Keratinocyte (primary cell): ENCODE measurements at regions not wholly inside any gene's neighbourhood (a gene's known extent, or its start where the extent isn't known, plus 50 kb on each side); places are given as distances from the start of the nearest gene placed in this dataset.

Experiments
- DNase-seq: peaks from one replicate; pipeline ENCODE4 v3.0.0-alpha.2; 2011; ENCODE audit warnings: low read depth, missing footprints, low spot score
- FAIRE-seq: peaks from 2 replicates; lab custom pipeline; 2011; peaks lifted over from hg19 to GRCh38; lab: Jason Lieb, UNC
- H2AFZ ChIP-seq: 2 replicates; pipeline ENCODE4 v1.6.0; 2012; ENCODE audit warnings: low read length, control low read depth, inconsistent platforms; ENCODE audit not compliant: control insufficient read depth
- H3K27ac ChIP-seq: 2 replicates; pipeline ENCODE4 v1.5.1; 2011; ENCODE audit warnings: low read length; ENCODE audit not compliant: control insufficient read depth, insufficient read depth
- H3K27me3 ChIP-seq: 3 replicates; pipeline ENCODE4 v1.6.0; 2011; ENCODE audit warnings: low read length; ENCODE audit not compliant: control insufficient read depth, insufficient read depth; ENCODE audit errors: extremely low read depth
- H3K36me3 ChIP-seq, 2 experiments: 2 replicates in 1 of 2; 3 replicates in 1 of 2; pipeline ENCODE4 v1.5.1; 2011; ENCODE audit warnings: low read length in 2 of 2, mild to moderate bottlenecking in 1 of 2; ENCODE audit not compliant: control insufficient read depth in 2 of 2, insufficient read depth in 2 of 2; ENCODE audit errors: extremely low read depth in 1 of 2
- H3K4me1 ChIP-seq: 3 replicates; pipeline ENCODE4 v1.5.1; 2011; ENCODE audit warnings: low read length; ENCODE audit not compliant: control insufficient read depth, insufficient read depth; ENCODE audit errors: extremely low read depth
- H3K4me2 ChIP-seq: 3 replicates; pipeline ENCODE4 v1.6.0; 2011; ENCODE audit warnings: low read depth, low read length; ENCODE audit not compliant: control insufficient read depth, insufficient read depth; ENCODE audit errors: extremely low read depth
- H3K4me3 ChIP-seq, 3 experiments: fragments of 200-600 bp in 1 of 3; sonication (generic) in 1 of 3; 2 replicates in 2 of 3; 3 replicates in 1 of 3; pipeline ENCODE4 v1.5.1; 2011 to 2016; ENCODE audit warnings: low read length in 3 of 3, mild to moderate bottlenecking in 3 of 3, control low read depth in 2 of 3, inconsistent platforms in 1 of 3, low read depth in 1 of 3, mixed read lengths in 1 of 3, mixed run types in 1 of 3, moderate library complexity in 1 of 3; ENCODE audit not compliant: control insufficient read depth in 2 of 3, insufficient read depth in 2 of 3; ENCODE audit errors: extremely low read depth in 1 of 3
- H3K79me2 ChIP-seq: 2 replicates; pipeline ENCODE4 v1.6.0; 2012; ENCODE audit warnings: low read length; ENCODE audit not compliant: control insufficient read depth, insufficient read depth
- H3K9ac ChIP-seq: 3 replicates; pipeline ENCODE4 v1.6.0; 2011; ENCODE audit warnings: low read length; ENCODE audit not compliant: control insufficient read depth, insufficient read depth; ENCODE audit errors: extremely low read depth
- H3K9me1 ChIP-seq: 3 replicates; pipeline ENCODE4 v1.6.0; 2011; ENCODE audit warnings: low read length; ENCODE audit not compliant: control insufficient read depth, insufficient read depth; ENCODE audit errors: extremely low read depth
- H3K9me3 ChIP-seq: 2 replicates; pipeline ENCODE4 v1.5.1; 2012; ENCODE audit warnings: low read depth, low read length; ENCODE audit not compliant: control insufficient read depth
- H4K20me1 ChIP-seq: 3 replicates; pipeline ENCODE4 v1.6.0; 2011; ENCODE audit warnings: low read length; ENCODE audit not compliant: control insufficient read depth, insufficient read depth; ENCODE audit errors: extremely low read depth
- EZH2 ChIP-seq: IDR thresholded peaks from one replicate; pipeline ENCODE4 v1.6.1; 2012; ENCODE audit warnings: inconsistent platforms, mild to moderate bottlenecking, low read length, moderate library complexity
- dilution Hi-C: fragments of 300-500 bp; cut with MboI; formaldehyde crosslinking; loops from one replicate; pipeline ENCODE4 v1.7.0; 2020; ENCODE audit warnings: low sequenced_read_pairs; ENCODE audit not compliant: extremely low pct_ligation_motif_present
- TF ChIP-seq, protein P1 (sequence below), 3 experiments: IDR thresholded peaks in 1 of 3; conservative IDR thresholded peaks in 1 of 3; optimal IDR thresholded peaks in 1 of 3; 2 replicates in 2 of 3; 3 replicates in 1 of 3; pipeline versions ENCODE3 to v1.5.1; 2011; ENCODE audit warnings: low read length in 3 of 3, mild to moderate bottlenecking in 3 of 3, moderate library complexity in 2 of 3, control low read depth in 1 of 3, inconsistent platforms in 1 of 3; ENCODE audit not compliant: insufficient read depth in 2 of 3; ENCODE audit errors: extremely low read depth in 1 of 3

DNA sequence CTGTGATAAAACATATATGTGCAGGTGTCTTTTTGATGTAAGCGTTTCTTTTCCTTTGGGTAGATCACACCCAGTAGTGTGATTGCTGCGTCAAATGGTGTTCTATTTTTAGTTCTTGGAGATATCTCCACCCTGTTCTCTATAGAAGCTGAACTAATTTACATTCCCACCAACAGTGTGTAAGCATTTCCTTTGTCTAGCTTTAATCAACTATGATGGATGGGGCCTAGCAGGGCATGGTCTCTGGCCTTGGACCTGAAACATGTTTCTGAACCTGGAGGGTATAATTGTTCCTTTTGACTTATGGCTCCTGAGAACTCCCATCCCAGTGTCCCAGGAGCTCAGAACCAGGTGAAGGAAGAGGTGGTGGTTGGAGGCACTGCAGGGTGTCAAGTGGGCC, 93.9 kb downstream of the HAPSTR1 start:
- TF ChIP-seq, protein P1, sequence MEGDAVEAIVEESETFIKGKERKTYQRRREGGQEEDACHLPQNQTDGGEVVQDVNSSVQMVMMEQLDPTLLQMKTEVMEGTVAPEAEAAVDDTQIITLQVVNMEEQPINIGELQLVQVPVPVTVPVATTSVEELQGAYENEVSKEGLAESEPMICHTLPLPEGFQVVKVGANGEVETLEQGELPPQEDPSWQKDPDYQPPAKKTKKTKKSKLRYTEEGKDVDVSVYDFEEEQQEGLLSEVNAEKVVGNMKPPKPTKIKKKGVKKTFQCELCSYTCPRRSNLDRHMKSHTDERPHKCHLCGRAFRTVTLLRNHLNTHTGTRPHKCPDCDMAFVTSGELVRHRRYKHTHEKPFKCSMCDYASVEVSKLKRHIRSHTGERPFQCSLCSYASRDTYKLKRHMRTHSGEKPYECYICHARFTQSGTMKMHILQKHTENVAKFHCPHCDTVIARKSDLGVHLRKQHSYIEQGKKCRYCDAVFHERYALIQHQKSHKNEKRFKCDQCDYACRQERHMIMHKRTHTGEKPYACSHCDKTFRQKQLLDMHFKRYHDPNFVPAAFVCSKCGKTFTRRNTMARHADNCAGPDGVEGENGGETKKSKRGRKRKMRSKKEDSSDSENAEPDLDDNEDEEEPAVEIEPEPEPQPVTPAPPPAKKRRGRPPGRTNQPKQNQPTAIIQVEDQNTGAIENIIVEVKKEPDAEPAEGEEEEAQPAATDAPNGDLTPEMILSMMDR (optimal IDR thresholded peaks at IDR 0.05 in 1 of 3, IDR thresholded peaks at IDR 0.05 in 1 of 3, conservative IDR thresholded peaks at IDR 0.05 in 1 of 3; ENCODE audit: extremely low read depth in 1 of 3, insufficient read depth in 2 of 3, low read length in 3 of 3), result no peak
- TF ChIP-seq EZH2, result no peak
- Histone ChIP-seq H3K36me3 (no peaks in the 10 kb centered on the region), H3K9me3 (no peaks in the 10 kb centered on the region), H4K20me1 (no peaks in the 10 kb centered on the region), H3K4me3 (no peak overlapping the region), H3K4me1 (no peaks in the 10 kb centered on the region), H3K79me2 (no peaks in the 10 kb centered on the region), H3K9me1 (no peaks in the 10 kb centered on the region), H3K4me2 (no peak overlapping the region), H3K27ac (no peak overlapping the region), H3K27me3 (no peaks in the 10 kb centered on the region), H3K9ac (no peak overlapping the region), H2AFZ (no peak overlapping the region)
- no peak for FAIRE-seq
- DNase-seq, result no peak
- dilution Hi-C loops, result no loop called here

DNA sequence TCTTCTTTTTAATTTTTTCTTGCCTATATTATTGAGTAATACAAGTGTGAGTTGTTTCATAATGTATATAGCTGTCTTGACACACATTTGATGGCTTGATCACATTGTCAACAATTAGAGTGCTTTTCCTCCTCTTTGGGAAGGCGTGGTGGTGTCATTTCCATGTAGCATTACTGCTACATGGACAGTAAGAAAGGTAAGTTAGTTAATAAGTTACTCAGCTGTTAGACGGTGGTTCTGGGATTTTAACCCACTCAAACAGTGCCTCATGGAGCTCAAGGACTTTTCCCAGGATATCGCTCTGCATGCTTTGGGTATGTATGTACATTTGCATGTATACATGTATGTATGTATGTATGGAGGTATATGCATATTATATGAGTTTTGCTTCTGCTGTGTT, 94.6 kb downstream of the HAPSTR1 start:
- H3K9ac ChIP-seq, result no peak overlapping the region
- dilution Hi-C loops, result no loop called here
- H3K9me1 ChIP-seq, result no peaks in the 10 kb centered on the region
- H2AFZ ChIP-seq, result no peak overlapping the region
- no peaks in the 10 kb centered on the region for H3K27me3 ChIP-seq
- FAIRE-seq (no peak), DNase-seq (no peak)
- TF ChIP-seq EZH2, result no peak
- TF ChIP-seq, protein P1 (optimal IDR thresholded peaks at IDR 0.05 in 1 of 3, IDR thresholded peaks at IDR 0.05 in 1 of 3, conservative IDR thresholded peaks at IDR 0.05 in 1 of 3; ENCODE audit: extremely low read depth in 1 of 3, insufficient read depth in 2 of 3, low read length in 3 of 3), result no peak
- no peaks in the 10 kb centered on the region for H3K9me3 ChIP-seq
- no peaks in the 10 kb centered on the region for H4K20me1 ChIP-seq
- no peak overlapping the region for H3K4me2 ChIP-seq
- H3K36me3 ChIP-seq, result no peaks in the 10 kb centered on the region
- H3K4me3 ChIP-seq, result no peak overlapping the region
- H3K4me1 ChIP-seq, result no peaks in the 10 kb centered on the region
- no peaks in the 10 kb centered on the region for H3K79me2 ChIP-seq
- H3K27ac ChIP-seq, result no peak overlapping the region
